D721Med (cell line): ENCODE measurements at regions not wholly inside any gene's neighbourhood (a gene's known extent, or its start where the extent isn't known, plus 50 kb on each side); places are given as distances from the start of the nearest gene placed in this dataset.
"Not testable (repeated sequence)": the region's sequence is repeated elsewhere in the genome, so short reads cannot be mapped to it uniquely, and the experiment has no call there.

ENCODE experiments used
- DNase-seq: peaks from one replicate; pipeline ENCODE4 v3.0.0; 2011; ENCODE audit warnings: low spot score; ENCODE audit not compliant: insufficient read length
- FAIRE-seq: peaks from 2 replicates; lab custom pipeline; 2011; peaks lifted over from hg19 to GRCh38; lab: Jason Lieb, UNC
- TF ChIP-seq, protein P1 (sequence below): IDR thresholded peaks from 2 replicates; pipeline ENCODE4 v1.5.1; 2012; ENCODE audit warnings: mild to moderate bottlenecking, control low read depth; ENCODE audit not compliant: insufficient read depth; ENCODE audit errors: missing control alignments

GRCh38 chr1:5684791-5685190 lies 307.4 kb downstream of the NPHP4 start:
- DNase-seq (no peak), FAIRE-seq (no peak)
- TF ChIP-seq, protein P1, sequence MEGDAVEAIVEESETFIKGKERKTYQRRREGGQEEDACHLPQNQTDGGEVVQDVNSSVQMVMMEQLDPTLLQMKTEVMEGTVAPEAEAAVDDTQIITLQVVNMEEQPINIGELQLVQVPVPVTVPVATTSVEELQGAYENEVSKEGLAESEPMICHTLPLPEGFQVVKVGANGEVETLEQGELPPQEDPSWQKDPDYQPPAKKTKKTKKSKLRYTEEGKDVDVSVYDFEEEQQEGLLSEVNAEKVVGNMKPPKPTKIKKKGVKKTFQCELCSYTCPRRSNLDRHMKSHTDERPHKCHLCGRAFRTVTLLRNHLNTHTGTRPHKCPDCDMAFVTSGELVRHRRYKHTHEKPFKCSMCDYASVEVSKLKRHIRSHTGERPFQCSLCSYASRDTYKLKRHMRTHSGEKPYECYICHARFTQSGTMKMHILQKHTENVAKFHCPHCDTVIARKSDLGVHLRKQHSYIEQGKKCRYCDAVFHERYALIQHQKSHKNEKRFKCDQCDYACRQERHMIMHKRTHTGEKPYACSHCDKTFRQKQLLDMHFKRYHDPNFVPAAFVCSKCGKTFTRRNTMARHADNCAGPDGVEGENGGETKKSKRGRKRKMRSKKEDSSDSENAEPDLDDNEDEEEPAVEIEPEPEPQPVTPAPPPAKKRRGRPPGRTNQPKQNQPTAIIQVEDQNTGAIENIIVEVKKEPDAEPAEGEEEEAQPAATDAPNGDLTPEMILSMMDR, result no peak

DNA sequence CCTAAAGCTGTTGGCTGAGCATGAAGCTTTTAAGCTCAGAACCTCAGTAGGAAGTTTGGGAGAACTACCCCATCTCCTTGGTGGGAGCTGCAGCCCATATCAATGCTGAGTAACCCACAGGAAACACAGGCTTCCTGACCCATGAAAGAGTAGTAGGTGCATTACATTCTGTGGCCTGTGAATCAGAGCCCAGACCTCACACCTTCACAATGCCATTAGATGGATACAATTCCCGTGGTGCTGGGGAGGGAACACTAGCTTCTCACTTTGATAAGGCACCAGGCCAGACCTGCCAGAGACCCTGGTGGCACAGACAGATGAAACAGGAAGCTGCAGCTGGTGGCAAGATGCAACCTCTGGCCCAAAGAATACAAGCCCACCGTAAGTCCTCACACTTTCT lies 308.8 kb downstream of the NPHP4 start:
- no peak for DNase-seq
- no peak for FAIRE-seq
- TF ChIP-seq, protein P1, result no peak

- no peak for DNase-seq
- no peak for FAIRE-seq
- TF ChIP-seq, protein P1, result no peak
Observed at GRCh38 chr1:5682626-5683225, 309.5 kb downstream of the NPHP4 start.

- no peak for DNase-seq
- no peak for FAIRE-seq
- TF ChIP-seq, protein P1, result no peak
Observed at GRCh38 chr1:5681654-5682053, 310.6 kb downstream of the NPHP4 start.

GRCh38 chr1:5680600-5680999 lies 311.6 kb downstream of the NPHP4 start:
- TF ChIP-seq, protein P1, result no peak
- DNase-seq, result no peak
- no peak for FAIRE-seq

DNA sequence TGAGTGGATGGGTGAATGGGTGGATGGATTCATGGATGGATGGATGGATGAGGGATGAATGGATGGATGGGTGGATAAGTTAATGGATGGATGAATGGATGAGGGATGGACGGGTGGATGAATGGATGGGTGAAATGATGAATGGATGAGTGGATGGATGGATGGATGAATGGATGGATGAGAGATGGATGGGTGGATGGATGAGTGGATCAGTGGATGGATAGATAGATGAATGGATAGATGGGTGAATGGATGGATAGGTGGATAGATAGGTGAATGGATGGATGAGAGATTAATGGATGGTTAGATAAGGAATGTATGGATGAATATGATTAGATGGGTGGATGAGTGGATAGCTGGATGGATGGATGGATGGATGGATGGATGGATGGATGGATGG lies 313.5 kb downstream of the NPHP4 start:
- no peak for DNase-seq
- FAIRE-seq, result no peak
- TF ChIP-seq, protein P1, result no peak

DNA sequence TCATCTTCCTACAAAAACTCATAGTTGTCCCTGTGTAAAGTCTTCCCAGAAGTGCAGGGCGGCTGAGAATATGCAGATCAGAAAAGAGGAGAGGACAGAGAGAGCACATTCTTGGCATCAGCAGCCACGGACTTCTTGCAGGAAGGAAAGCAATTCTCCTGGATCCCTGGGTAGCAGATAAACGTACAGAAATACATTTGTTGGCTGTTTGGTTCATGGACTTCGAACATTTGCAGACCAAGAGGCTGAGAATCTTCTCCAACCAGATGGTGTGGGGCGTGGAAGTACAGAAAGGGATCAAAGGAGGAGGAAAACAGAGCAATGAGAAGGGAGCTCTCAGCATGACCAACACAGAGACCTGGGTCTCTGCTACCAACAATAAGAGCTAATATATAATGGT lies 319.9 kb downstream of the NPHP4 start:
- not testable (repeated sequence) for FAIRE-seq, DNase-seq
